ENCODE measurements at regions not wholly inside any gene's neighbourhood (a gene's known extent, or its start where the extent isn't known, plus 50 kb on each side); places are given as distances from the start of the nearest gene placed in this dataset.

GRCh38 chr3:187909866-187910265, 164.6 kb upstream of the BCL6 start:
- Histone ChIP-seq H3K4me3 (replicated peaks in 1 of 3; ENCODE audit: insufficient read depth in 1 of 3, low read depth in 1 of 3, low read length in 3 of 3) (no peak overlapping the region), H3K4me2 (ENCODE audit: insufficient read depth, low read length) (no peak overlapping the region), H3K9me3 (replicated peaks; ENCODE audit: control insufficient read depth, insufficient read depth, low read length) (no peaks in the 10 kb centered on the region), H4K20me1 (replicated peaks; ENCODE audit: control insufficient read depth, extremely low read depth, insufficient read depth, low read length) (no peaks in the 10 kb centered on the region), H3K36me3 (ENCODE audit: control insufficient read depth in 2 of 2, extremely low read depth in 1 of 2, insufficient read depth in 2 of 2, low read length in 2 of 2) (no peaks in the 10 kb centered on the region), H3K9me1 (replicated peaks; ENCODE audit: control insufficient read depth, extremely low read depth, insufficient read depth, low read length) (no peaks in the 10 kb centered on the region), H3K27ac (ENCODE audit: insufficient read depth, low read depth, low read length) (no peak overlapping the region), H3K4me1 (ENCODE audit: control insufficient read depth, extremely low read depth, insufficient read depth, low read length) (no peaks in the 10 kb centered on the region), H2AFZ (ENCODE audit: low read depth, low read length) (no peak overlapping the region), H3K27me3 (ENCODE audit: control insufficient read depth in 2 of 2, insufficient read depth in 2 of 2, low read length in 2 of 2) (peaks cover 0 to 2% of the 10 kb centered on the region in 2 experiments), H3K9ac (replicated peaks; ENCODE audit: extremely low read depth, insufficient read depth, low read length) (no peak overlapping the region), H3K79me2 (ENCODE audit: control insufficient read depth, insufficient read depth, low read length) (no peaks in the 10 kb centered on the region)
- intact Hi-C loops (cut with micrococcal nuclease) (no loop called here), dilution Hi-C loops (cut with MboI; ENCODE audit: extremely low pct_ligation_motif_present, low sequenced_read_pairs) (no loop called here)
- no peak for FAIRE-seq
- ChIA-PET POLR2A (no interaction called here), CTCF (no interaction called here)
- no peak for DNase-seq (ENCODE audit: low read depth, low spot score)
- TF ChIP-seq FOS (IDR thresholded peaks at IDR 0.05; ENCODE audit: borderline replicate concordance, insufficient read depth, low read length), result no peak
- no peak for TF ChIP-seq CTCF (IDR thresholded peaks at IDR 0.05; ENCODE audit: extremely low read depth in 1 of 2, insufficient read depth in 1 of 2, low read depth in 1 of 2, low read length in 2 of 2)
- TF ChIP-seq POLR2A (IDR thresholded peaks at IDR 0.05; ENCODE audit: low read depth, low read length), result no peak
- TF ChIP-seq GATA2 (IDR thresholded peaks at IDR 0.05; ENCODE audit: insufficient read depth, insufficient read length, low read depth, low read length), result no peak
- TF ChIP-seq POLR2AphosphoS5 (IDR thresholded peaks at IDR 0.05; ENCODE audit: insufficient read depth, low read depth, low read length), result no peak
- no peak for TF ChIP-seq MYC (IDR thresholded peaks at IDR 0.05; ENCODE audit: low read depth, low read length)
- BruUV-seq (replicated peaks), result no TSS peak

- no peak for TF ChIP-seq POLR2AphosphoS5 (IDR thresholded peaks at IDR 0.05; ENCODE audit: insufficient read depth, low read depth, low read length)
- TF ChIP-seq MYC (IDR thresholded peaks at IDR 0.05; ENCODE audit: low read depth, low read length), result no peak
- TF ChIP-seq MAX (IDR thresholded peaks at IDR 0.05; ENCODE audit: insufficient read depth, insufficient read length), result no peak
- no peak for TF ChIP-seq POLR2A (IDR thresholded peaks at IDR 0.05; ENCODE audit: low read depth, low read length)
- TF ChIP-seq EZH2 (IDR thresholded peaks at IDR 0.05; ENCODE audit: borderline replicate concordance, low read depth, low read length, severe bottlenecking), result no peak
- no peak for TF ChIP-seq FOS (IDR thresholded peaks at IDR 0.05; ENCODE audit: borderline replicate concordance, insufficient read depth, low read length)
- TF ChIP-seq JUN (IDR thresholded peaks at IDR 0.05; ENCODE audit: borderline replicate concordance, insufficient read depth, insufficient read length, low read depth), result no peak
- TF ChIP-seq CTCF (IDR thresholded peaks at IDR 0.05; ENCODE audit: extremely low read depth in 1 of 2, insufficient read depth in 1 of 2, low read depth in 1 of 2, low read length in 2 of 2), result no peak
- TF ChIP-seq GATA2 (IDR thresholded peaks at IDR 0.05; ENCODE audit: insufficient read depth, insufficient read length, low read depth, low read length), result no peak
- no peaks in the 10 kb centered on the region for H3K9me1 ChIP-seq (replicated peaks; ENCODE audit: control insufficient read depth, extremely low read depth, insufficient read depth, low read length)
- H3K4me2 ChIP-seq (ENCODE audit: insufficient read depth, low read length), result no peak overlapping the region
- H3K9me3 ChIP-seq (replicated peaks; ENCODE audit: control insufficient read depth, insufficient read depth, low read length), result no peaks in the 10 kb centered on the region
- BruUV-seq (replicated peaks), result no TSS peak
- no peaks in the 10 kb centered on the region for H3K27me3 ChIP-seq (ENCODE audit: control insufficient read depth in 2 of 2, insufficient read depth in 2 of 2, low read length in 2 of 2)
- no peak for DNase-seq (ENCODE audit: low read depth, low spot score)
- ChIA-PET POLR2A (no interaction called here), CTCF (interaction anchor here (1.1 kb wide), 1 partner anchor 10 kb away, joined by 3 read pairs; no protein-coding TSS in a partner anchor)
- no peak for FAIRE-seq
- no peak overlapping the region for H2AFZ ChIP-seq (ENCODE audit: low read depth, low read length)
- H3K79me2 ChIP-seq (ENCODE audit: control insufficient read depth, insufficient read depth, low read length), result no peaks in the 10 kb centered on the region
- no peaks in the 10 kb centered on the region for H3K36me3 ChIP-seq (ENCODE audit: control insufficient read depth in 2 of 2, extremely low read depth in 1 of 2, insufficient read depth in 2 of 2, low read length in 2 of 2)
- H3K4me3 ChIP-seq (replicated peaks in 1 of 3; ENCODE audit: insufficient read depth in 1 of 3, low read depth in 1 of 3, low read length in 3 of 3), result no peak overlapping the region
- H3K27ac ChIP-seq (ENCODE audit: insufficient read depth, low read depth, low read length), result no peak overlapping the region
- dilution Hi-C loops (cut with MboI; ENCODE audit: extremely low pct_ligation_motif_present, low sequenced_read_pairs), result no loop called here
- H3K9ac ChIP-seq (replicated peaks; ENCODE audit: extremely low read depth, insufficient read depth, low read length), result no peak overlapping the region
- intact Hi-C loops (cut with micrococcal nuclease), result no loop called here
- H4K20me1 ChIP-seq (replicated peaks; ENCODE audit: control insufficient read depth, extremely low read depth, insufficient read depth, low read length), result no peaks in the 10 kb centered on the region
- H3K4me1 ChIP-seq (ENCODE audit: control insufficient read depth, extremely low read depth, insufficient read depth, low read length), result no peaks in the 10 kb centered on the region
These were observed 166.7 kb upstream of the BCL6 start for GRCh38 chr3:187912007-187912406.
